Prostate gland (tissue), 2 donors: ENCODE measurements at regions not wholly inside any gene's neighbourhood (a gene's known extent, or its start where the extent isn't known, plus 50 kb on each side); places are given as distances from the start of the nearest gene placed in this dataset.

ENCODE experiments used
- DNase-seq: peaks from one replicate; pipeline ENCODE4 v3.0.0-alpha.2; 2019; ENCODE audit warnings: low spot score
- H3K27ac ChIP-seq, 2 donors: fragments of 200-600 bp; sonication (generic); 2 replicates each; pipeline ENCODE4 v1.5.1; 2017 to 2019
- H3K27me3 ChIP-seq: fragments of 200-600 bp; sonication (generic); replicated peaks from 2 replicates; pipeline ENCODE4 v1.5.1; 2019; ENCODE audit not compliant: insufficient read depth
- H3K36me3 ChIP-seq, 2 donors: fragments of 200-600 bp; sonication (generic); 1 replicate in 1 of 2; 2 replicates in 1 of 2; pipeline versions ENCODE4 v1.5.1 to v1.8.1; 2017 to 2019
- H3K4me1 ChIP-seq: fragments of 200-600 bp; sonication (generic); replicated peaks from 2 replicates; pipeline ENCODE4 v1.5.1; 2019
- H3K4me3 ChIP-seq, 2 donors: fragments of 200-600 bp; sonication (generic); 2 replicates each; pipeline ENCODE4 v1.5.1; 2017 to 2019
- H3K9me3 ChIP-seq: fragments of 200-600 bp; sonication (generic); 2 replicates; pipeline ENCODE4 v1.5.1; 2017
- POLR2A ChIP-seq: fragments of 450-650 bp; IDR thresholded peaks from one replicate; pipeline ENCODE4 v1.6.1; 2016; ENCODE audit warnings: antibody characterized with exemption, mild to moderate bottlenecking
- POLR2AphosphoS5 ChIP-seq: sonication (generic); formaldehyde crosslinking; IDR thresholded peaks from one replicate; pipeline ENCODE4 v1.6.1; 2017; ENCODE audit warnings: antibody characterized with exemption
- WGBS: methylation state at CpG from one replicate; pipeline ENCODE4 v1.1.5; 2018; 5-methylcytosine and 5-hydroxymethylcytosine counted together
- intact Hi-C: fragments of 100-400 bp; cut with DNase I; formaldehyde crosslinking; loops from one replicate; pipeline ENCODE4 v1.14.2; 2022
- TF ChIP-seq, protein P1 (sequence below), 4 experiments: fragments of 200-600 bp in 2 of 4; fragments of 450-650 bp in 2 of 4; sonication (generic) in 2 of 4; IDR thresholded peaks; 1 replicate in 3 of 4; 2 replicates in 1 of 4; pipeline ENCODE4 v1.5.1; 2016 to 2019; ENCODE audit warnings: antibody characterized with exemption in 4 of 4, mild to moderate bottlenecking in 2 of 4, moderate library complexity in 2 of 4

- intact Hi-C loops: no loop called here
- 95% methylated on average over 2 of the region's 3 CpGs for WGBS
- Histone ChIP-seq H3K27ac (no peak overlapping the region), H3K4me1 (no peaks in the 10 kb centered on the region), H3K4me3 (no peak overlapping the region), H3K27me3 (no peaks in the 10 kb centered on the region), H3K36me3 (no peaks in the 10 kb centered on the region), H3K9me3 (no peaks in the 10 kb centered on the region)
- DNase-seq: no peak
- no peak for TF ChIP-seq POLR2A
- TF ChIP-seq, protein P1, sequence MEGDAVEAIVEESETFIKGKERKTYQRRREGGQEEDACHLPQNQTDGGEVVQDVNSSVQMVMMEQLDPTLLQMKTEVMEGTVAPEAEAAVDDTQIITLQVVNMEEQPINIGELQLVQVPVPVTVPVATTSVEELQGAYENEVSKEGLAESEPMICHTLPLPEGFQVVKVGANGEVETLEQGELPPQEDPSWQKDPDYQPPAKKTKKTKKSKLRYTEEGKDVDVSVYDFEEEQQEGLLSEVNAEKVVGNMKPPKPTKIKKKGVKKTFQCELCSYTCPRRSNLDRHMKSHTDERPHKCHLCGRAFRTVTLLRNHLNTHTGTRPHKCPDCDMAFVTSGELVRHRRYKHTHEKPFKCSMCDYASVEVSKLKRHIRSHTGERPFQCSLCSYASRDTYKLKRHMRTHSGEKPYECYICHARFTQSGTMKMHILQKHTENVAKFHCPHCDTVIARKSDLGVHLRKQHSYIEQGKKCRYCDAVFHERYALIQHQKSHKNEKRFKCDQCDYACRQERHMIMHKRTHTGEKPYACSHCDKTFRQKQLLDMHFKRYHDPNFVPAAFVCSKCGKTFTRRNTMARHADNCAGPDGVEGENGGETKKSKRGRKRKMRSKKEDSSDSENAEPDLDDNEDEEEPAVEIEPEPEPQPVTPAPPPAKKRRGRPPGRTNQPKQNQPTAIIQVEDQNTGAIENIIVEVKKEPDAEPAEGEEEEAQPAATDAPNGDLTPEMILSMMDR (IDR thresholded peaks at IDR 0.05): no peak
Measured at GRCh38 chr1:82330330-82330729, 529.6 kb downstream of the ADGRL2 start.

- DNase-seq: no peak
- Histone ChIP-seq H3K4me1 (no peaks in the 10 kb centered on the region), H3K27me3 (no peaks in the 10 kb centered on the region), H3K27ac (no peak overlapping the region), H3K9me3 (no peaks in the 10 kb centered on the region), H3K4me3 (no peak overlapping the region), H3K36me3 (no peaks in the 10 kb centered on the region)
- no peak for TF ChIP-seq POLR2AphosphoS5
- 90% methylated on average over 6 of the region's 6 CpGs for WGBS
- intact Hi-C loops: no loop called here
Measured at GRCh38 chr1:82329226-82329625, 528.5 kb downstream of the ADGRL2 start.

GRCh38 chr1:82323144-82323841, 522.6 kb downstream of the ADGRL2 start:
- no peak overlapping the region for H3K4me3 ChIP-seq
- no peaks in the 10 kb centered on the region for H3K4me1 ChIP-seq
- H3K27me3 ChIP-seq: no peaks in the 10 kb centered on the region
- TF ChIP-seq, protein P1 (IDR thresholded peaks at IDR 0.05): no peak
- no peak for TF ChIP-seq POLR2A
- no peak for TF ChIP-seq POLR2AphosphoS5
- 65% methylated on average over 3 of the region's 3 CpGs for WGBS
- no peaks in the 10 kb centered on the region for H3K9me3 ChIP-seq
- no peak overlapping the region for H3K27ac ChIP-seq
- H3K36me3 ChIP-seq: no peaks in the 10 kb centered on the region
- intact Hi-C loops: no loop called here
- no peak for DNase-seq

DNA sequence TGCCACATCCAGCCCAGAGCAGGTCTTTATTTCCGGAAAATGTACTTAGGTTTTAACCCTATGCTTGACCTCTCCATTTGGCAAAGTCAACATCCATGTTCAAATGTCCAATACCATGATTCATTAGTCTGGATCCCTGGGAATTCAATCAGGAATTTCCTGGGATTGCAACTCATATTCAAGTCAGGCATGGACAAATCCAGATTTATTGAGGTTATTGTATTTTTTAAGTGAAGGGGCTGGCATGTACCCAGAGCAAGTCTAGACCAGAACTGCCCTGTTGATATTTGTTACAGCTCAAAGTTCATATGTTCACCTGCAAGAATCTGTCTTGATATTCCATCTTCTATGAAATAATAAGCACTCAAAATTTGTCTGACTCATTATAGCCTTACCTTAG, 521.1 kb downstream of the ADGRL2 start:
- no peaks in the 10 kb centered on the region for H3K4me1 ChIP-seq
- no peak for DNase-seq
- no peak overlapping the region for H3K4me3 ChIP-seq
- H3K36me3 ChIP-seq: no peaks in the 10 kb centered on the region
- intact Hi-C loops: no loop called here
- WGBS: 88% methylated on average over 1 of the region's 1 CpG
- no peaks in the 10 kb centered on the region for H3K27me3 ChIP-seq
- H3K9me3 ChIP-seq: no peaks in the 10 kb centered on the region
- H3K27ac ChIP-seq: no peak overlapping the region
- no peak for TF ChIP-seq POLR2A
- TF ChIP-seq, protein P1 (IDR thresholded peaks at IDR 0.05): no peak
- no peak for TF ChIP-seq POLR2AphosphoS5

DNA sequence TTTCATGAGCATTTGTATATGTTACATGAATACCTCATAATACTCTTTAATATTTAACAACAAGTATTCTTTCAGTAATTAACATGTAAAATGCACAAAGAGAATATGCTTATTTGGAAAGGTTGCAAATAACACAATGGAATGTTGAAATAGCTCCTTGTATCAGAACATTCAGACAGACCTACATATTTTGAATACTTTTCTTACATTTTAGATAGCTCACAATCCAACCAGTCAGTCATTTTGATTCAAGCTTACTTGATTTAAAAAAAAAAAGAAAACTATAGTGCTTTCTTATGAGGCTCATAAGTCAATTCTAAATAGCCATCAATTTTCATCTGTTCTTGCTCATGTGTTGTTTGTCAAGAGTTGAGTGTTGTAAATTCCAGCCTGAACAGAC, 518.8 kb downstream of the ADGRL2 start:
- Histone ChIP-seq H3K27me3 (no peaks in the 10 kb centered on the region), H3K27ac (no peak overlapping the region), H3K36me3 (no peaks in the 10 kb centered on the region), H3K4me1 (no peaks in the 10 kb centered on the region), H3K9me3 (no peaks in the 10 kb centered on the region), H3K4me3 (no peak overlapping the region)
- DNase-seq: no peak
- intact Hi-C loops: no loop called here
- TF ChIP-seq, protein P1 (IDR thresholded peaks at IDR 0.05): no peak
- no peak for TF ChIP-seq POLR2A
- no peak for TF ChIP-seq POLR2AphosphoS5
